Activated T-helper 1 cell treated with anti-CD3 and anti-CD28 coated beads, Interleukin-2, amount 50 U/mL, for 16 hours (primary cell): ENCODE measurements at regions not wholly inside any gene's neighbourhood (a gene's known extent, or its start where the extent isn't known, plus 50 kb on each side); places are given as distances from the start of the nearest gene placed in this dataset.

Experiments
- DNase-seq, 2 donors: peaks; one replicate each; pipeline ENCODE4 v3.0.0-alpha.2; 2020; ENCODE audit warnings: low read depth in 1 of 2, low spot score in 1 of 2

DNA sequence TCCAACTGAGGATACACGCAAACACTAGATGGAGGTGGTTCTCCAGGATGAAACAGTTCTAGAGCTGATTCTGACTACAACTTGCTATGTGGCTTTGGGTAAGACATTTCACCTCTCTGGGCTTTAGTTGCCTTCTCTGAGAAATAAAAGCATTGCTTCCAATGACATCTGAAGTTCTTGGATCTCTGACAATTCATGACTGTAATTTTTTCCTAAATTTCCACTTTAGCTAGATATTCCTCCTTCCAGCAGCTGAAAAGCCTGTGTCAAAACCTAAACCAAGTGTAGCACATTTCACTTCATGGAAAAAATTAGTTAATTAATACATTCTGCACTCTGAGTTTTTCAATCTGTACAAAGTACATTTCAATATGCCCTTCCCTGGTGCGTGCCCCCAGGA, 50.0 kb upstream of the ANK3 start:
- no peak for DNase-seq
